Ovary (tissue), 7 donors: ENCODE measurements at regions not wholly inside any gene's neighbourhood (a gene's known extent, or its start where the extent isn't known, plus 50 kb on each side); places are given as distances from the start of the nearest gene placed in this dataset.

Source experiments
- DNase-seq, 5 donors: peaks; one replicate each; pipeline ENCODE4 v3.0.0-alpha.2; 2019 to 2020
- H3K27ac ChIP-seq, 2 donors: fragments of 200-600 bp; one replicate each; pipeline versions ENCODE4 v1.5.1 to v1.8.0; 2019 to 2022
- H3K27me3 ChIP-seq: fragments of 200-600 bp; one replicate; pipeline ENCODE4 v1.8.0; 2022
- H3K36me3 ChIP-seq: fragments of 200-600 bp; sonication (generic); one replicate; pipeline ENCODE4 v1.5.1; 2019
- H3K4me1 ChIP-seq: one replicate; pipeline ENCODE4 v1.8.1; 2013; ENCODE audit warnings: mild to moderate bottlenecking, moderate library complexity; ENCODE audit not compliant: insufficient read depth
- H3K4me3 ChIP-seq: fragments of 200-600 bp; sonication (generic); one replicate; pipeline ENCODE4 v1.5.1; 2017
- H3K9me3 ChIP-seq, 2 donors: fragments of 200-600 bp in 1 of 2; sonication (generic) in 1 of 2; one replicate each; pipeline versions ENCODE4 v1.5.1 to v1.8.1; 2013 to 2019; ENCODE audit warnings: mild to moderate bottlenecking in 1 of 2, moderate library complexity in 1 of 2
- EP300 ChIP-seq: sonication (generic); formaldehyde crosslinking; IDR thresholded peaks from one replicate; pipeline ENCODE4 v1.6.1; 2017; ENCODE audit warnings: antibody characterized with exemption
- POLR2A ChIP-seq: fragments of 450-650 bp; IDR thresholded peaks from one replicate; pipeline ENCODE4 v1.6.1; 2017; ENCODE audit warnings: antibody characterized with exemption, mild to moderate bottlenecking, moderate library complexity
- WGBS, 3 donors: extraction: QIAGEN DNeasy Blood & Tissue Kit in 1 of 3; methylation state at CpG; one replicate each; pipeline versions ENCODE4 v1.1.5 to v1.1.7; 2013 to 2017; 5-methylcytosine and 5-hydroxymethylcytosine counted together
- intact Hi-C, 4 donors: fragments of 100-400 bp; cut with DNase I; formaldehyde crosslinking; loops; one replicate each; pipeline versions ENCODE4 v1.11.0 to v1.15.1; 2022 to 2023
- TF ChIP-seq, protein P1 (sequence below), 3 donors: fragments of 450-650 bp in 2 of 3; fragments of 200-600 bp in 1 of 3; IDR thresholded peaks; one replicate each; pipeline versions ENCODE4 v1.5.1 to v1.8.0; 2016 to 2022; ENCODE audit warnings: antibody characterized with exemption in 3 of 3, mild to moderate bottlenecking in 1 of 3
- donor health status: DM: no; HTN: no; CAD: no; lungs with moderate emphysema.
- donor health status: DM: no; HTN: no; CAD: no.
- donor health status: Bipolar disorder and iron deficiency.
- donor health status: DM: no; HTN: no; CAD: no.
- donor health status: DM: yes; HTN: yes; CAD: no.

DNA sequence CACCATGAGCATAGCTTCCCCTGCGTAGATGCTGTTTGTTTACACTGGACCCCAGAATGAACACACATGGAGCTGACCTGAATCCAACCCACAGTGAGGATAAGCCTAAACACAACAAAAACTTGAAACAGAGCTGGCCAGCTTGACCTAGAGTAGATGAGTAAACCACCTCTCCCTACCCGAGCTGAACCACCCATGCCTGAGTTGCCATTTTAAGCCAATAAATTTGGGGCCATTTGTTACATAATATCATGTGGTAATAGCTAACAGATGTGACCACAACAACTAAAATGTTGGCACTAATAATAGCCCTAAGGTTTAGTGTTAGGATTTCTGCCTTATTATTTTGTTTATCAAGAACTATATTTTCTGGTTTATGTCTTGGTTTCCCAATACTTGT lies 103.2 kb upstream of the GRIK2 start:
- no peaks in the 10 kb centered on the region for H3K9me3 ChIP-seq
- WGBS, 3 donors: 47 to 68% (median 58%) methylated on average over 2 of the region's 2 CpGs
- no peak overlapping the region for H3K4me3 ChIP-seq
- no peak for DNase-seq
- no peak overlapping the region for H3K27ac ChIP-seq
- no peaks in the 10 kb centered on the region for H3K36me3 ChIP-seq
- no peaks in the 10 kb centered on the region for H3K27me3 ChIP-seq
- intact Hi-C loops: no loop called here
- no peaks in the 10 kb centered on the region for H3K4me1 ChIP-seq
- no peak for TF ChIP-seq POLR2A
- TF ChIP-seq, protein P1, sequence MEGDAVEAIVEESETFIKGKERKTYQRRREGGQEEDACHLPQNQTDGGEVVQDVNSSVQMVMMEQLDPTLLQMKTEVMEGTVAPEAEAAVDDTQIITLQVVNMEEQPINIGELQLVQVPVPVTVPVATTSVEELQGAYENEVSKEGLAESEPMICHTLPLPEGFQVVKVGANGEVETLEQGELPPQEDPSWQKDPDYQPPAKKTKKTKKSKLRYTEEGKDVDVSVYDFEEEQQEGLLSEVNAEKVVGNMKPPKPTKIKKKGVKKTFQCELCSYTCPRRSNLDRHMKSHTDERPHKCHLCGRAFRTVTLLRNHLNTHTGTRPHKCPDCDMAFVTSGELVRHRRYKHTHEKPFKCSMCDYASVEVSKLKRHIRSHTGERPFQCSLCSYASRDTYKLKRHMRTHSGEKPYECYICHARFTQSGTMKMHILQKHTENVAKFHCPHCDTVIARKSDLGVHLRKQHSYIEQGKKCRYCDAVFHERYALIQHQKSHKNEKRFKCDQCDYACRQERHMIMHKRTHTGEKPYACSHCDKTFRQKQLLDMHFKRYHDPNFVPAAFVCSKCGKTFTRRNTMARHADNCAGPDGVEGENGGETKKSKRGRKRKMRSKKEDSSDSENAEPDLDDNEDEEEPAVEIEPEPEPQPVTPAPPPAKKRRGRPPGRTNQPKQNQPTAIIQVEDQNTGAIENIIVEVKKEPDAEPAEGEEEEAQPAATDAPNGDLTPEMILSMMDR (IDR thresholded peaks at IDR 0.05): no peak
- no peak for TF ChIP-seq EP300

DNA sequence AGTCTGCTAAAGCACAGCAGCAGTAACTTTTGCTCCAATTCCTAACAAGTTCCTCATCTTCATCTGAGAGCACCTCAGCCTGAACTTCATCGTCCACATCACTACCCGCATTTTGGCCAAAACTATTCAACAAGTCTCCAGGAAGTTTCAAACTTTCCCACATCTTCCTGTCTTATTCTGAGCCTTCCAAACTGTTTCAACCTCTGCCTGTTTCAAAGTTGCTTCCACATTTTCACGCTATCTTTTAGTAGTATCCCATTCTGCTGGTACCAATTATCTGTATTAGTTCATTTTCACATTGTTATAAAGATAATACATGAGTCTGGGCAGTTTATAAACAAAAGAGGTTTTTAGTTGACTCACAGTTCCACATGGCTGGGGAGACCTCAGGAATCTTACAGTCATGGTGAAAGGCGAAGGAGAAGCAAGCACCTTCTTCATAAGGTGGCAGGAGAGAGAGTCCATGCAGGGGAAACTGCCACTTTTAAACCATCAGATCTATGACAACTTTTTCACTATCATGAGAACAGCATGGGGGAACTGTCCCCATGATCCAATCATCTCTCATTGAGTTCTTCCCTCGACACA lies 99.4 kb upstream of the GRIK2 start:
- intact Hi-C loops: no loop called here
- Histone ChIP-seq H3K36me3 (no peaks in the 10 kb centered on the region), H3K9me3 (no peaks in the 10 kb centered on the region), H3K4me1 (no peaks in the 10 kb centered on the region), H3K4me3 (no peak overlapping the region), H3K27me3 (no peaks in the 10 kb centered on the region), H3K27ac (no peak overlapping the region)
- DNase-seq: no peak
- TF ChIP-seq, protein P1 (IDR thresholded peaks at IDR 0.05): no peak
- TF ChIP-seq EP300 (no peak), POLR2A (no peak)
- 89 to 95% (median 94%) methylated on average over 5 of the region's 5 CpGs for WGBS, 3 donors

DNA sequence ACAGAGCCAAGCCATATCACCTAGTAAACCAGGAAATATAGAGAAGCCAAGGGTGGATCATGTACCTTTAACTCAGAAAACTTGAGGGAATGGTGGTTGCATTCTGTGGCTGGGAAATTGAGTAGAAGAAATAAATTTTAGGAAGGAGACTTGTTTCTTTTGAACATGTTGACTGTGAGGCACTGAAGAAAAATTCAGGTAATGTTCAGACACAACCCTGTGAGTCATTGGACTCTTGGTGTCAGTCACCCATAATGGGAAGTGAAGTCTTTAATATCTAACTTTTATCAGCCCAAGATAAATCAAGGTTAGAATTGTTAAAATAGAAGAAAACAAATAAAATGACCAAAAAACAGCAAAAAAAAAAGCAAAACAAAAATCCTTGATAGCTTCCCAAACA lies 98.8 kb upstream of the GRIK2 start:
- no peak overlapping the region for H3K4me3 ChIP-seq
- TF ChIP-seq EP300: no peak
- no peak for TF ChIP-seq POLR2A
- TF ChIP-seq, protein P1 (IDR thresholded peaks at IDR 0.05): no peak
- no peaks in the 10 kb centered on the region for H3K9me3 ChIP-seq
- intact Hi-C loops: no loop called here
- DNase-seq: no peak
- no peaks in the 10 kb centered on the region for H3K27me3 ChIP-seq
- no peak overlapping the region for H3K27ac ChIP-seq
- no peaks in the 10 kb centered on the region for H3K36me3 ChIP-seq
- no peaks in the 10 kb centered on the region for H3K4me1 ChIP-seq

DNA sequence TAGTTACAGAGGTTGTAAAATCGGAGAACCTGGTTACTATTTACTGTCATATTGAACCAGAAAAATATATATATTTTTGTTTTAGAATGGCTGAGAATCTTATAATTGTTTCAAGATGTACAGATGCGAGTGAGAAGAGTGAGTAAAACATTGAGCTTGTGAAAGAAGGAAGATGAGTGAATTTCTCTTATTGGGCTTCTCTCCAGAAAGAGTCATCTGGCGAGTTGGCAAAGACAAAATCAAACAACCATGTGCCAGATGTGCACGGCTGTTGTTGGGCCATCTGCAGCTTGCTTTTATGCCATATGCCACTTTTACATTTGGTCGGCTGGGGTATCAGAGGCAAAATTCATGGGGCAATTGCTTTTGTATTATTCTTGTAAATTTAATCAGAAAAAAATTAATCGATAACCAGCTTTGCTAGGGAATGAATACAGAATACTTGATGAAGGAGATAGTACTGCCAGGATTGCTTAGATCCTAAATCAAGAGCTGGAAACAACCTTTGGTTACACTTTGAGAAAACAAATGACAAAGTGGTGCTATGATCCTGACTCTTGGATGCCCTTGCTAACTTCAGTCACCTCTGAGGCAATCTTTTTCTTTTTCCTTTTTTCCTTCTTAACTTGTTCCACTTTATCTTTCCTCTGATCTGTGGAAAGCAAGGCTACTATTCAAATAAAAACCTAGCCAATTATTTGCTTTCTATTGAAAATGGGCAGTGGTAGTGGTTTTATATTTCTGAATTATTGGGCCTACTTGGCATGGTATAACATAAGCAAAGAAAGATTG lies 97.1 kb upstream of the GRIK2 start:
- H3K27me3 ChIP-seq: no peaks in the 10 kb centered on the region
- no peak overlapping the region for H3K4me3 ChIP-seq
- no peaks in the 10 kb centered on the region for H3K9me3 ChIP-seq
- intact Hi-C loops: no loop called here
- no peak for DNase-seq
- no peak overlapping the region for H3K27ac ChIP-seq
- 13 to 29% (median 17%) methylated on average over 6 of the region's 6 CpGs for WGBS, 3 donors
- H3K4me1 ChIP-seq: no peaks in the 10 kb centered on the region
- TF ChIP-seq, protein P1 (IDR thresholded peaks at IDR 0.05): no peak
- TF ChIP-seq POLR2A (no peak), EP300 (no peak)
- no peaks in the 10 kb centered on the region for H3K36me3 ChIP-seq
